Stimulated activated effector memory CD8-positive, alpha-beta T cell treated with anti-CD3 and anti-CD28 coated beads, Interleukin-12 subunit alpha, Interleukin-12 subunit beta, amount 100 ng/mL, for 72 hours (primary cell): ENCODE measurements at regions not wholly inside any gene's neighbourhood (a gene's known extent, or its start where the extent isn't known, plus 50 kb on each side); places are given as distances from the start of the nearest gene placed in this dataset.

Source experiments
- ATAC-seq: fragments of 150-1000 bp; cut with Tn5 transposase; 2 replicates; pipeline ENCODE4 v1.10.0; 2021
- DNase-seq, 2 donors: peaks; one replicate each; pipeline ENCODE4 v3.0.0; 2021 to 2022; ENCODE audit warnings: low spot score in 2 of 2
- H3K27ac Mint-ChIP-seq: one replicate; pipeline ENCODE4 v1.8.0; 2022; ENCODE audit warnings: mild to moderate bottlenecking, mixed read lengths
- H3K36me3 Mint-ChIP-seq: one replicate; pipeline ENCODE4 v1.8.0; 2022; ENCODE audit warnings: mild to moderate bottlenecking, mixed read lengths
- H3K4me1 Mint-ChIP-seq: one replicate; pipeline ENCODE4 v1.8.0; 2022; ENCODE audit warnings: mixed read lengths
- H3K4me3 Mint-ChIP-seq: one replicate; pipeline ENCODE4 v1.8.0; 2022; ENCODE audit warnings: mild to moderate bottlenecking, mixed read lengths
- H3K9me3 Mint-ChIP-seq: one replicate; pipeline ENCODE4 v1.8.0; 2022; ENCODE audit warnings: mixed read lengths

GRCh38 chr17:34769899-34770298 is 190.5 kb downstream of the TMEM132E start:
- Mint-ChIP-seq H3K36me3 (no peaks in the 10 kb centered on the region), H3K4me1 (no peaks in the 10 kb centered on the region), H3K9me3 (no peaks in the 10 kb centered on the region), H3K27ac (no peak overlapping the region), H3K4me3 (no peak overlapping the region)
- DNase-seq (no peak), ATAC-seq (no peak)

GRCh38 chr17:34769049-34769448 is 189.7 kb downstream of the TMEM132E start:
- no peak overlapping the region for H3K4me3 Mint-ChIP-seq
- no peaks in the 10 kb centered on the region for H3K9me3 Mint-ChIP-seq
- no peak overlapping the region for H3K27ac Mint-ChIP-seq
- no peak for DNase-seq
- no peak for ATAC-seq
- no peaks in the 10 kb centered on the region for H3K4me1 Mint-ChIP-seq
- H3K36me3 Mint-ChIP-seq = no peaks in the 10 kb centered on the region

GRCh38 chr17:34765291-34765690 is 185.9 kb downstream of the TMEM132E start:
- DNase-seq (no peak), ATAC-seq (no peak)
- Mint-ChIP-seq H3K36me3 (no peaks in the 10 kb centered on the region), H3K9me3 (no peaks in the 10 kb centered on the region), H3K4me3 (no peak overlapping the region), H3K4me1 (no peaks in the 10 kb centered on the region), H3K27ac (no peak overlapping the region)

GRCh38 chr17:34764716-34765115 is 185.3 kb downstream of the TMEM132E start:
- H3K36me3 Mint-ChIP-seq = no peaks in the 10 kb centered on the region
- no peaks in the 10 kb centered on the region for H3K4me1 Mint-ChIP-seq
- no peak overlapping the region for H3K27ac Mint-ChIP-seq
- DNase-seq (no peak), ATAC-seq (no peak)
- no peaks in the 10 kb centered on the region for H3K9me3 Mint-ChIP-seq
- H3K4me3 Mint-ChIP-seq = no peak overlapping the region

- Mint-ChIP-seq H3K4me3 (no peak overlapping the region), H3K27ac (no peak overlapping the region), H3K36me3 (no peaks in the 10 kb centered on the region), H3K4me1 (no peaks in the 10 kb centered on the region), H3K9me3 (no peaks in the 10 kb centered on the region)
- ATAC-seq (no peak), DNase-seq (no peak)
Observed at GRCh38 chr17:34763728-34764665, 184.6 kb downstream of the TMEM132E start.

GRCh38 chr17:34762078-34762477 is 182.7 kb downstream of the TMEM132E start:
- H3K36me3 Mint-ChIP-seq = no peaks in the 10 kb centered on the region
- no peak overlapping the region for H3K27ac Mint-ChIP-seq
- ATAC-seq = no peak
- H3K4me1 Mint-ChIP-seq = no peaks in the 10 kb centered on the region
- no peaks in the 10 kb centered on the region for H3K9me3 Mint-ChIP-seq
- no peak for DNase-seq
- H3K4me3 Mint-ChIP-seq = no peak overlapping the region

GRCh38 chr17:34761646-34762045 is 182.3 kb downstream of the TMEM132E start:
- H3K4me3 Mint-ChIP-seq = no peak overlapping the region

GRCh38 chr17:34760931-34761495 is 181.6 kb downstream of the TMEM132E start:
- ATAC-seq = no peak
- Mint-ChIP-seq H3K4me1 (no peaks in the 10 kb centered on the region), H3K36me3 (no peaks in the 10 kb centered on the region), H3K4me3 (no peak overlapping the region), H3K27ac (no peak overlapping the region), H3K9me3 (no peaks in the 10 kb centered on the region)
- DNase-seq = no peak

More at GRCh38 chr17:34761646-34762045, 182.3 kb downstream of the TMEM132E start:
- Mint-ChIP-seq H3K36me3 (no peaks in the 10 kb centered on the region), H3K4me1 (no peaks in the 10 kb centered on the region), H3K9me3 (no peaks in the 10 kb centered on the region), H3K27ac (no peak overlapping the region)
- DNase-seq (no peak), ATAC-seq (no peak)

- DNase-seq (no peak), ATAC-seq (no peak)
- Mint-ChIP-seq H3K27ac (no peak overlapping the region), H3K36me3 (no peaks in the 10 kb centered on the region), H3K4me3 (no peak overlapping the region), H3K9me3 (no peaks in the 10 kb centered on the region), H3K4me1 (no peaks in the 10 kb centered on the region)
Observed at GRCh38 chr17:34758718-34759117, 179.3 kb downstream of the TMEM132E start.

- Mint-ChIP-seq H3K4me1 (no peaks in the 10 kb centered on the region), H3K36me3 (no peaks in the 10 kb centered on the region), H3K27ac (no peak overlapping the region), H3K4me3 (no peak overlapping the region), H3K9me3 (no peaks in the 10 kb centered on the region)
- DNase-seq (no peak), ATAC-seq (no peak)
Observed at GRCh38 chr17:34758316-34758715, 178.9 kb downstream of the TMEM132E start.

- no peaks in the 10 kb centered on the region for H3K36me3 Mint-ChIP-seq
- ATAC-seq = no peak
- H3K4me3 Mint-ChIP-seq = no peak overlapping the region
- no peaks in the 10 kb centered on the region for H3K9me3 Mint-ChIP-seq
- no peak overlapping the region for H3K27ac Mint-ChIP-seq
- DNase-seq = no peak
- no peaks in the 10 kb centered on the region for H3K4me1 Mint-ChIP-seq
Observed at GRCh38 chr17:34757611-34758010, 178.2 kb downstream of the TMEM132E start.

- H3K9me3 Mint-ChIP-seq = no peaks in the 10 kb centered on the region
- no peak for ATAC-seq
- DNase-seq = no peak
- no peak overlapping the region for H3K27ac Mint-ChIP-seq
- no peak overlapping the region for H3K4me3 Mint-ChIP-seq
- no peaks in the 10 kb centered on the region for H3K4me1 Mint-ChIP-seq
- H3K36me3 Mint-ChIP-seq = no peaks in the 10 kb centered on the region
Observed at GRCh38 chr17:34757106-34757505, 177.7 kb downstream of the TMEM132E start.

GRCh38 chr17:34756637-34757021 is 177.2 kb downstream of the TMEM132E start:
- Mint-ChIP-seq H3K36me3 (no peaks in the 10 kb centered on the region), H3K4me3 (no peak overlapping the region), H3K27ac (no peak overlapping the region), H3K9me3 (no peaks in the 10 kb centered on the region), H3K4me1 (no peaks in the 10 kb centered on the region)
- DNase-seq (no peak), ATAC-seq (no peak)

GRCh38 chr17:34755981-34756636 is 176.7 kb downstream of the TMEM132E start:
- H3K9me3 Mint-ChIP-seq = no peaks in the 10 kb centered on the region
- H3K4me1 Mint-ChIP-seq = no peaks in the 10 kb centered on the region
- no peaks in the 10 kb centered on the region for H3K36me3 Mint-ChIP-seq
- no peak for DNase-seq
- no peak overlapping the region for H3K27ac Mint-ChIP-seq
- H3K4me3 Mint-ChIP-seq = no peak overlapping the region
- no peak for ATAC-seq

GRCh38 chr17:34755371-34755770 is 176.0 kb downstream of the TMEM132E start:
- Mint-ChIP-seq H3K4me3 (no peak overlapping the region), H3K4me1 (no peaks in the 10 kb centered on the region), H3K36me3 (no peaks in the 10 kb centered on the region), H3K9me3 (no peaks in the 10 kb centered on the region), H3K27ac (no peak overlapping the region)
- no peak for DNase-seq
- no peak for ATAC-seq

GRCh38 chr17:34750004-34750403 is 170.6 kb downstream of the TMEM132E start:
- Mint-ChIP-seq H3K36me3 (no peaks in the 10 kb centered on the region), H3K9me3 (no peaks in the 10 kb centered on the region), H3K4me1 (no peaks in the 10 kb centered on the region), H3K27ac (no peak overlapping the region), H3K4me3 (no peak overlapping the region)
- no peak for ATAC-seq
- no peak for DNase-seq
